ES-I3 (cell line): ENCODE measurements at regions not wholly inside any gene's neighbourhood (a gene's known extent, or its start where the extent isn't known, plus 50 kb on each side); places are given as distances from the start of the nearest gene placed in this dataset.

ENCODE experiments used
- H3K36me3 ChIP-seq: 2 replicates; pipeline ENCODE4 v1.6.1; 2013; ENCODE audit warnings: mild to moderate bottlenecking, low read length, control low read depth, moderate library complexity; ENCODE audit not compliant: insufficient read depth
- H3K4me1 ChIP-seq: 2 replicates; pipeline ENCODE4 v1.6.1; 2013; ENCODE audit warnings: mild to moderate bottlenecking, control low read depth, low read length; ENCODE audit not compliant: insufficient read depth
- H3K9ac ChIP-seq: 2 replicates; pipeline ENCODE4 v1.6.1; 2013; ENCODE audit warnings: low read depth, mild to moderate bottlenecking, low read length, moderate library complexity
- H3K9me3 ChIP-seq: 2 replicates; pipeline ENCODE4 v1.6.1; 2013; ENCODE audit warnings: mild to moderate bottlenecking, low read length, moderate library complexity; ENCODE audit not compliant: control insufficient read depth, insufficient read depth

DNA sequence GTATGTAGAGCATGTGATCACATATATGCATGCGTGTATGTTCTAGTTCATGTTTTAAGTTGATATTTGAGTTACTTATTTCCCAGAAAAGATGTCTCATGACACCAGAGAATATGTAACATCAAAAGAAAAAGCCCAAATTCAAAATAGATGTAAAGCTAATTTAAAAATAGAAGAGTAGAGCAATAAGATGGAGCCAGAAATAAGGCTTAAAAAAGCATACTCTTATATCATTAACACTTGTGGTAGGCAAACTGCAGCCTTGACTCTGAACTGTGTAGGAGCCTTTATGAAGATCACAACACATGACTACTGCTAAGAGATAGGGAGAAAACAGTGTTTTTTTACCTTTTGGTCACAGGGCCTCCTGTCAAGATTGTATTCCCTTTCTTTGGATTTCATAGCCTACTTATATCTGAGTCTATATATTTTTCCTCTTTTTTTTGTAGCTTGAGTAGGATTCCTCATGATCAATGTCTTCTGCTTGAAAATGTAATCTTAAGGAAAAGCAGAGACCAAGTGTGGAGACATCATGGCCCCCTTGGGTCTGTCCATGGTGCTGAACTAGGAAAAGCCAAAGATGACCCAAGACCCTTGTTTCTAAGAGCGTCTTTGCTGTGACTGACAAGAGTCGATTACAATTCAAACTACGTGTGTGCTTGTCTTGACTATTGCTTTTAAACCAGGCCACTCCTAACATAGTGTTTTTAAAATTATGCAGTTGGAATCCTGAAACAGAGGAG lies 390.4 kb downstream of the SHISA9 start:
- Histone ChIP-seq H3K9me3 (no peaks in the 10 kb centered on the region), H3K4me1 (no peaks in the 10 kb centered on the region), H3K36me3 (no peaks in the 10 kb centered on the region), H3K9ac (no peak overlapping the region)

DNA sequence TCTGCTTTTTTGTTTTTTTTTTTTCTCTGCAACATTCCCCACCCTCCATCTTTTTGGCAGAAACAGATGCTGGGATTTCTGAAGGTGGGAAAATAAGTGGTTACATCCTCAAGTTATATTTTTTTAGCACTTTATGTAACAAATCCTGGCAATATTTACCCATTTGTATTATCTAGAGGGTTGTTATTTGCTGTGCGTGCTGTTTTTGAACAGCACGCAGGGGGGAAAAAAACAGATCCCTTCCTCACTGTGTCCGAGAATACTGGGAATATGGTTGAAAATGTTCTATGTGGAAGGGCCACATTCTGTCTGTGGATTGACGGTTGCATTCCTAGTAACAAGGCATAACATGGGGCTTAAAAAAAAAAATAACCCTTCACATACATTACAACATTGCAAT lies 394.8 kb downstream of the SHISA9 start:
- H3K4me1 ChIP-seq, result peaks cover 5% of the 10 kb centered on the region; the same call in 1 of the 2 replicates
- H3K9ac ChIP-seq, result no peak overlapping the region
- no peaks in the 10 kb centered on the region for H3K36me3 ChIP-seq
- H3K9me3 ChIP-seq, result no peaks in the 10 kb centered on the region

GRCh38 chr16:13298666-13299065 lies 397.3 kb downstream of the SHISA9 start:
- Histone ChIP-seq H3K9me3 (no peaks in the 10 kb centered on the region), H3K36me3 (no peaks in the 10 kb centered on the region), H3K9ac (no peak overlapping the region), H3K4me1 (peaks cover 5% of the 10 kb centered on the region; the same call in 1 of the 2 replicates)

- Histone ChIP-seq H3K4me1 (peaks cover 5% of the 10 kb centered on the region; the same call in 1 of the 2 replicates), H3K9me3 (no peaks in the 10 kb centered on the region), H3K36me3 (no peaks in the 10 kb centered on the region)
These were observed 398.9 kb downstream of the SHISA9 start for GRCh38 chr16:13300066-13300840.

GRCh38 chr16:13305019-13305755 lies 403.8 kb downstream of the SHISA9 start:
- no peaks in the 10 kb centered on the region for H3K9me3 ChIP-seq
- no peak overlapping the region for H3K9ac ChIP-seq
- H3K36me3 ChIP-seq, result no peaks in the 10 kb centered on the region
- H3K4me1 ChIP-seq, result peaks cover 1% of the 10 kb centered on the region; the same call in 1 of the 2 replicates

More at GRCh38 chr16:13300066-13300840, 398.9 kb downstream of the SHISA9 start:
- H3K9ac ChIP-seq, result no peak overlapping the region

GRCh38 chr16:13306161-13306995 lies 405.0 kb downstream of the SHISA9 start:
- Histone ChIP-seq H3K9me3 (no peaks in the 10 kb centered on the region), H3K36me3 (no peaks in the 10 kb centered on the region), H3K4me1 (no peaks in the 10 kb centered on the region), H3K9ac (no peak overlapping the region)

GRCh38 chr16:13307255-13307654 lies 405.9 kb downstream of the SHISA9 start:
- Histone ChIP-seq H3K9ac (no peak overlapping the region), H3K9me3 (no peaks in the 10 kb centered on the region), H3K4me1 (no peaks in the 10 kb centered on the region), H3K36me3 (no peaks in the 10 kb centered on the region)

- Histone ChIP-seq H3K36me3 (no peaks in the 10 kb centered on the region), H3K9me3 (no peaks in the 10 kb centered on the region), H3K4me1 (no peaks in the 10 kb centered on the region), H3K9ac (no peak overlapping the region)
These were observed 406.5 kb downstream of the SHISA9 start for GRCh38 chr16:13307851-13308250.

- Histone ChIP-seq H3K9ac (no peak overlapping the region), H3K36me3 (no peaks in the 10 kb centered on the region), H3K4me1 (no peaks in the 10 kb centered on the region; the same call in 1 of the 2 replicates), H3K9me3 (no peaks in the 10 kb centered on the region)
These were observed 410.7 kb downstream of the SHISA9 start for GRCh38 chr16:13312063-13312462.

DNA sequence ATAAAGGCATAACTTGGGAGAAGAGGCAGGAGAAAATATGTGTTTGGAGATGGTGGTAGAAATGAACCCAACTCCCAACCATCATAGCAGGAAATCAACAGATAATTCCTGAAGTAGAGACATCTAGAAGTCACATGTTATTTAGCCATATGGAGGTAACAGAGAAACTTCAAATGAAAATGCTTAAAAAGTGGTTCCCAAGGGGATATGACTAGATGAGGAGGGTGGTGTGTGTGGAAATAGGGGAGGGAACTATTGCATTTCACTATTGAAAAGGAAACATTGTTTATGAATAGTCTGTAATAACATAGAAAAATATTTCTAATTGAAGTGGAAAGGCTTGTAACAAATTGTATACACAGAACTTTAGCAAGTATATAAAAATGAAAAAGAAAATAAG lies 412.0 kb downstream of the SHISA9 start:
- Histone ChIP-seq H3K36me3 (no peaks in the 10 kb centered on the region), H3K4me1 (no peaks in the 10 kb centered on the region; the same call in 1 of the 2 replicates), H3K9ac (no peak overlapping the region), H3K9me3 (no peaks in the 10 kb centered on the region)

- no peaks in the 10 kb centered on the region; the same call in 1 of the 2 replicates for H3K4me1 ChIP-seq
- no peaks in the 10 kb centered on the region for H3K9me3 ChIP-seq
- H3K36me3 ChIP-seq, result no peaks in the 10 kb centered on the region
- no peak overlapping the region for H3K9ac ChIP-seq
These were observed 413.2 kb downstream of the SHISA9 start for GRCh38 chr16:13314633-13315032.

DNA sequence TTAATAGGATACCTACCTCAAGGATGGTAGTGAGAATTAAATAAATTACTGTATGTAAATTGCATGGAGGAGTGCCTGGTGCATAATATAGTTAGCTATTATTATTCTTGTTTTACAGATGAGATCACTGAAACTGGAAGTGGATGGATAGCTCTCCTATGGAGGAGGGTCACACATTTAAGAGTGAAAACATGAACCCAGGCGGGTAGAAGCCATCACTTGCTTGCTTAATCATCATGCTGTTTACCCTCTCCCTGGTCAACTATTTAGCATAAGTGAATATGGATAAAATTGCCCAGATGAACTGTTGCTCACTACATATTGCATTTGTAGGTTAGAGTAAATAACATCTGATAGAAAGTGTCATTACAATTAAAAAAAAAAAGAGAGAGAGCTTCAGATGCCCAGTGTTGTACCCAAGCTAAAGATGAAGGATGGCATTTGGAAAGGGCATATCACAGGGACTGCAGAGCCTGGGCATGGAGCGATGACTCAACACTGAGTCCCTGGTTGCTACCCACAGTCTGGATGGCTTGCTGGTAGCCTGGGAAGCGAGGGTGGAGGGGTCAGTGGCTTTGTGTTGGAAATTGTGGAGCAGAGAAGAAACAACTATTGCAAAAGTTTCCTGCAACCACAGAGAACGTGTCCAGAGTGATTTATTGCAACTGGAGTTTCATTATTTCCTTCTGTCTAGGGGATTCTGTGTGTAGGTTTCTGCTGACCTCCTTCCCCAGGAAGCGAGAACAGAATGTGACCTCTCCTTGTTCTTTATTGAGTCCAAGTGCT lies 414.4 kb downstream of the SHISA9 start:
- H3K9me3 ChIP-seq, result no peaks in the 10 kb centered on the region
- no peaks in the 10 kb centered on the region; the same call in 1 of the 2 replicates for H3K4me1 ChIP-seq

DNA sequence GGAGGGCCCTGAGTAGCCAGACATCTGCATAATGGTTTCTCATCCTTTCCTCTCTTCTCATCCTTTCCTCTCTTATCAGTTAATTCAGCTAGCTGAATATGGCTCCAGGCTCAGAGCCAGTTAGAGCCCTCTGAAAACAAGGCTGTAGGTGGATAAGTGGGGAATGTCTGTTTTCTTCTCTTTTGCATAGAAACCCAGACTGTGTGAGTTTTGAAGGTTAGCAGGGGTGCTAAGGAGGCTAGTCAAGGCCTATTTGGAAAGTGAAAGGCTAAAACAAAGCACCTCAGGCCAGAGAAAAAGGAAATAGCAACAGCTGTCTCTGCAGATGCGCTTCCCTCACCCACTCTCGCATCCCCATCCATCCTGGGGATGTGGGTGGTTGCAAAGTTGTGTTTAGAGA lies 420.9 kb downstream of the SHISA9 start:
- H3K36me3 ChIP-seq, result no peaks in the 10 kb centered on the region
- peaks cover 13% of the 10 kb centered on the region; the same call in 1 of the 2 replicates for H3K4me1 ChIP-seq
- H3K9ac ChIP-seq, result no peak overlapping the region
- no peaks in the 10 kb centered on the region for H3K9me3 ChIP-seq

More for the DNA sequence above, 414.4 kb downstream of the SHISA9 start:
- no peaks in the 10 kb centered on the region for H3K36me3 ChIP-seq
- no peak overlapping the region for H3K9ac ChIP-seq
